GM21390 (cell line): ENCODE measurements at regions not wholly inside any gene's neighbourhood (a gene's known extent, or its start where the extent isn't known, plus 50 kb on each side); places are given as distances from the start of the nearest gene placed in this dataset.
A peak's percentile ranks its signal among the peaks of the same experiment; 100 is the strongest.

Experiments used
- ATAC-seq: cut with Tn5 transposase; IDR thresholded peaks from one replicate; pipeline ENCODE4 v1.9.1; 2021; ENCODE audit not compliant: unreplicated experiment

DNA sequence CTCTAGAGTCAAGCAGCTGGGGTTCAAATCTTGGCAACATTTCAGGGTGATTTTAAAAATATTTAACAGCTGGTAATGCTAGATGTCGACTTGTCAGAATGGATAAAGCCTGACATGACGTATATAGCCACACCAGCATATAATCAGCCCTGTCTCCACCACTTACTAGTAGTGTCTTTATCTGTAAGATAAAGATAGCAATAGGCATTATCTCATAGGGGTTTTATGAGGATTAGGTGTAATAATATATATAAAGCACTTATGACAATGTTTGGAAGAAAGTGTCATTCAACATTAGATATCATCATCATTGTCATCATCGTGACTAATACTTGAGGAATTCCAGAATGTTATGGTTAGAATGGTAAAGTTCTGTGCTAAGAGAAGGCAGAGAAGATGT is 369.0 kb upstream of the CWC22 start:
- no peak for ATAC-seq

DNA sequence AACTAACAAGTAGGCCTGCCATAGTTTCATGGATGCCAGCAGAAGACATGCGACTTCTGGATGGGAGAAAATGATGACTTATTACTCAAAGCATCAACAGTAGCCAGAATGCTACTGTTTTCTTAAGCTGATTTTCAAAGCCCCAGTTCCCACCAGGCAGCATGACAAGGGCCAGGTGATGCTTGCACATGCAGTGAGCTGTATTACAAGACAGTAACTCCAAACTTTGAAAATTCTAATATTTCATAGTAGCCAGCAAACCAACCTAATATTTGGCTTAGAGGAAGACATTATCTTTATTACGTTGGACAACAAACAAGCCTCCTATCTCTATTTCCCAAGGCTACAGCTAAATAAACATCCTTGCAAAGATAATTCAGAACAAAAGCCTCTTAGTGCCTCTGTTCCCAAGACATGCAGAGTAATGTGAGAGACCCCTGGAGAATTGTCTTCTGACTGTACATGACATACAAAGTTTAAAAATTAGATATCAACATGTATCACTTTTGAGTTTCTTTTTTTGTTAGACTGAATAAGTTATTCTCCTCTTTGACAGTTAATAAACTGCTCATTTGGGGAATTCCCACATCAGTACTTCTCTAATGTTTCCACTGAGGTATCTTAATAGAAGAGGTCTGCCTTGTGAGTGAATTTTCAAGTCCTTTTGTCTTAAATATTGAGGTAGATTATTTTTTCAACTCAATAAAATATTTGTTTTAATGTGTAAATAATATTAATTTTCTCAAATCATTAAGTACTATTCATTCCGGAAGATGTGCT is 367.6 kb upstream of the CWC22 start:
- ATAC-seq, result no peak

DNA sequence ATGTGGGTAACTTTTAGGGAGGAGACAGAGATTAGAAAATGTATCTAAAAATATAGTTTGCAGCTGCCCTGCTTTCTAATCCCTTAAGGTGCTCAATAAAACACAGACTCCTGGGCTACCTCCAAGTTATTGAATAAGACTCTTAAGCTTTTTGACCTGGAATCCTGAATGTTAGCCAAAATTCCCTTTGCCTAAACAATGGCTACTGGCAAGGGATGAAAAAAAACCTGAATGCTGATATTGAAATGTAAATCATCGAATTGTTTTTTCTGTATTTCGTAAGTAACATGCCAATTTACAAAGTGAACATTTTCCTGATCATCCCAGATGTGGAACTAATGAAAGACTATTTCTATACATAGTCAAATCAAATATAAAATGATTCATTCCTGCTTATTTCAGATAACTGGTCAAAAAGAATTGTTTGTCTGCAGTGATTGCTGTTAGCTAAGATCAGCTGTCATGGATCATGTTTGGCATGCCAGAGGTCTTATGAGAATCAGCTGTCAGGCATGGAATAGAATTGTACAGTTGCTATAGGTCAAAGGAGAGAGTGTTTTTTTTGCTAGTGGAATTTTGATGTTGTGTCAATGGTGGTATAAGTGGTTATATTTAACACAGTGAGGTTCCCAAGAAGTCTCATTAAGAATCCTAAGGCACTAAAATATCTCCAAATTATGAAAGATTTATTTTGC is 363.6 kb upstream of the CWC22 start:
- ATAC-seq, result no peak

DNA sequence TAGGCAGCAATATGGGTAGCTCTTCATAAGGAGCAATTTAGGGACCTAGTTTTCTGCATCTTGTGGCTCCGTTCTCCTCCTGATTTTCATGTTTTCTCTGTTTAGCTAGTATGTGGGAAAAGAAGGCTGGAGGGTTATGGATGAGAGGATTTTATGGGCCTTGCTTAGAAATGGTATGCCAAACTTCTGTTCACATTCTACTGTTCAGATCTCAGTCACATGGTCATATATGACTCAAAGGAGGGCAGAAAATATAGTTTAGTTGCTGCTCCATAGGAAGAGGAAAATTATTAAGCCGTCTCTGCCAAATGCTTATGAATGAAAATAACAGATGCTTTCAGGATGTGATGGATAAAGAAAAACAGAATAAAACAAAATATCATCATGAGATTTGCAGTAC is 361.8 kb upstream of the CWC22 start:
- ATAC-seq, result no peak

DNA sequence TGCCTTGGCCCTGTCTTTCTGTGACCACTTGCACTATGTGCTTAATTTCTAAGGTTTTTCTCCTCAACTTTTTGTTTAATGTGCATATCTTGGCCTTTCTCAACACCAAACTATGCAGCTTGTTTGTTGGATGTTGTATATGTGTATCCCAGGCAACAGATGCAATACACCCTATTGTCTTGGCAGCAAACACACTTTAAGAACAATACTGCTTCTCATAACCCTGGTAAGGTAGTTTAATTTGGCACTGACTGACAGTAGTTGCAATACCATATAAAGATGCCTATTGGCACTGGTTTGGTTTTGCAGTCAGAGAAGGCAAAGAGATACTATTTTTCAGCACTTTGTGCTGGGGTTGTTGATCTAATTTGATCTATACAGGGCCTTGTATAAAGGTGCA is 360.7 kb upstream of the CWC22 start:
- ATAC-seq, result no peak

DNA sequence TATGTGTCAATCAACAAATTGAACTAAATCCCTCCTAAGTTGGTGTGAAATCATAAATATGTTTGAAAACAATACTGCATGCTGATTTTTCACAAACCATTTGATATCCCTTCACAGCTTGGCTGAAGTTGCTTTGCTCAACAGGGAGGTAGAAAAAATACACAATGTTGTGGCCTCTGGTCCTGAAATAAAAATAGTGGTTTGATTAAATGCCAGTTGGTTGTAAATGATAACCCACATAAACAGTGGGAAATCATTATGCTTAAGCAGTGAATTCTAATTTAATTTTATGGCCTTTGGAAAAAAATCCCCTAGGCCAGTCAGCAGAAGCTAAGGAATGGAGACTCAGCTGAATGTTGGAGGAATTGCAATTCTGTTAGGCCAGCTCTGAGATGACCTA is 359.4 kb upstream of the CWC22 start:
- ATAC-seq, result no peak

DNA sequence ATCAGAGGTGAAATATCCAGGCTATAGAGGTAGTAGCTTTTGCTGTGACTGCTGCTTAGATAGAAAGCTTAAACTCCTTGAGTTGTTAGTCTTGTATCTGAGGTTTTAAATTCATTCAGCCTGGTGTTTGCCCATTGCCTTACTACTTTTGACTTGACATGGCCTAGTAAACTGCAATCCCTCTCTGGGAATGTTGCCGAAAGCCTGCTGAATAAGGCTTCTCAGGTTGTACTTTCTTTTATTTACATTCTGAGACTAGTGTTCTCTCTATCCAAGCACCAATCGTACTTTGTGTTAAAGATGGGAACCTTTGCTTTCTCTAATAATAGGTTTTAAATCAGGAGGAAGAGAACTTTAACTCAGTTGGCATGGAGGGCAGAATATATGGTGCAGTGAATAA is 357.6 kb upstream of the CWC22 start:
- ATAC-seq, result no peak

DNA sequence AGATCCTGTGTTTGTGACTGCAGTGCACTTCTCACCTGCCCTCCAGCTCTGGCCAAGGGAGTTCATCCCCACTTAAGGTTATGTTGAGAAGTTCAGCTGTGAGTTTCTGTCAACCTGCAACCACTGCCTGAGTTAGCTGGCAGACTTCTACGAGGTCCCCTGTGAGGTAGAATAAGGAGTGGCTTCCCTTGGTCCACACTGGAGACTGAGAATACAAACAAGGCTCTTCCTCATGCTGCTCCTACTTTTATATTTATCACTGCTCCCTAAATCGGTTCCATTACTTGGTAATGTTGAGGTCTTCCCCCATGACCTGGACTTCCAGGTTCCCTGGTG is 353.2 kb upstream of the CWC22 start:
- ATAC-seq, result peak; percentile 47

DNA sequence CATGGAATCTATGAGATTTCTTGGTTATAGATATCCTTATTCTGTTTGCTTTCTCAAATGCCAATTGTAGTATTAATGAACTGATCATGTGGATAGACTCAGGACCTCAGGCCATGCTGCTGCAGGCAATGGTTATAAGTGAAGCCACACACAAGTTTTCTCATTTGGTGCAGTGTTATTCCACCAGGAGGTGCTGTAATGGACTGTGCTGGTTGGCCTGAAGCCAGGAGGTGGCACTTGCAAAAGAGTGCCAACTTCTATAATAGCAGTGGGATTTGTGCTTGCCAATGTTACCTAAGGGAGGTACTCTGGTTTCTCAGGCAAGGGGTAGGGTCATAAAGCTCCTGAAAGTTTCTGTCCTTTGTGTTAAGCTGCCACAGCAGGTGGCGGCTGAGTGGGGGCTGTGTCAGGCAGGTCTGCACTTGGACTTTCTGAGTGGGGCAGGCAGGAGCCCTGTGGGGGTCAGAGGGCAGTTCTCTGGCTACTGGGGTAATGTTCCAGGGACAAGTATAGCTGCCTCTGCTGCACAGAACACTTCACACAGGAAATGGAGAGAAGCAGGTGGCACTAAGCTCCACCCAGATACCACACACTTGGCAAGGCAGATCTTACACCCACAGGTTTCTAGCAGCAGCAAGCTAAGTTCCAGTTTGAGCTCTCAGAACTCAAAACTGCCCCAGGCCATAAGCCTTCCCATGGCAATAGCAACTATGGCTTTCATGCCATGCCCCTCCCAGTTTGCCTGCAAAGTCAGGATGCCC is 352.6 kb upstream of the CWC22 start:
- peak; percentile 93 for ATAC-seq

DNA sequence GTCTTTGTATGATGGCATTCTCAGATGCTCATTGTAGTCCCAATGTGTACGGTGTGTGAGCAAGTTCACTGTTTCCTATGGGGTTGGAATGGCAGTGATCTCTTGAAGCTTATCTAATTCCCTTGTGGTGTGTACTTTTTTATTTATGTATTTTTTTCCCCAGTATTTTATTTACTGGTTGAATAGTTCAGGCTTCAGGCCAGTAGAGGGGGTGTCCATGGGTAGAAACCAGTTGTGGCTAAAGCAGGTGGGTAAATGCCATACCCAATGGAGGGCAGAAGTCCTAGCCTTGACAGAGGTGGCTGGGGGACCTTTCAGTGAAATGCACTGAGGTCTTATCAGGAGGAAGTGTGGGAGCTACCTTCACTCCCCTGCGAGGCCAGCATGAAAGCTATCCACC is 351.4 kb upstream of the CWC22 start:
- ATAC-seq, result no peak

DNA sequence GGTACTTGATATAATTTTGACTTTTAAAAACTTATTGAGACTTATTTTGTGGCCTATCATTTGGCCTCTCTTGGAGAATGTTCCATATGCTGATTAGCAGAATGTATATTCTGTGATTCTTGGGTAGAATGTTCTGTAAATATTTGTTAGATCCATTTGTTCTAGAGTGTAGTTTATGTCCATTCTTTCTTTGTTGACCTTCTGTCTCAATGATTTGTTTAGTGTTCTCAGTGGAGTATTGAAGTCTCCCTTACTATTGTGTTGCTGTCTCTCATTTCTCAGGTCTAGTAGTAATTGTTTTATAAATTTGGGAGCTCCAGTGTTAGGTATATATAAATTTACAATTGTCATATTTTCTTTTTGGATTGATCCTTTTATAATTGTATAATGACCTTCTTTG is 349.6 kb upstream of the CWC22 start:
- no peak for ATAC-seq

DNA sequence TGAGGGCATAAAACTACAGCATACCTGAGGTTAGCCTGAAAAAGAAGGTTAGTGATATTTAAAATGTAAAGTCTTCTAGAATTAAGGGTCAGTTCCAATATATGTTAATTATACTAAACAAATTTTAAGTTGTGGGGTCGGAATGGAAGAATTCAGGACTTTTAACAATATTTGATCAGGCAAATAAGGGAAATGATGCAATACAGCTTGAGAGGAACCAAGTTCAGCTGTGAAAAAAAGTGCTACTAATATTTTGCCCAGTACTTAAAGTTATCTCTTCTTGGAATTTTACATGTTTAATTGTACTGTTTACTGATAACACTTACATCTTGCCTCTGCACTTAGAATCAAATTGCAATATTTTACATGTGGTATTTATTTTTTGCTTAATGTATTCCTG is 345.5 kb upstream of the CWC22 start:
- no peak for ATAC-seq

DNA sequence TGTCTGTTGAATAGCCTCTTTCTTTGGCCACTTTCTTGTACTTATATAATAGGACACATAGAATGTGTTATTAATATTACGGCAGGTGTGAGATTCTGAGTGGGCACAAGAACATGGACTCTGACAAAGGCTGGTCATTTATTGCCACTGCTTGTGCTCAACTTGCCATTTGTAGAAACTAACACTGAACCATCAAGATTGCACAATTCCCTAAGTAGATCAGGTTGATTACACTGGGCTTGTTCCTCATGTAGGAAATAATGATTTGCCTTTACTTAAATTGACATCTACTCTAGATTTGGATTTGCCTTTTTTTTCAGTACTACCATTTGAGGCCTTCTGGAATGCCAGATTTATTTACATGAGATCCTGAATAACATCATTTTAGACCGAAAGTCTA is 342.7 kb upstream of the CWC22 start:
- ATAC-seq, result no peak

DNA sequence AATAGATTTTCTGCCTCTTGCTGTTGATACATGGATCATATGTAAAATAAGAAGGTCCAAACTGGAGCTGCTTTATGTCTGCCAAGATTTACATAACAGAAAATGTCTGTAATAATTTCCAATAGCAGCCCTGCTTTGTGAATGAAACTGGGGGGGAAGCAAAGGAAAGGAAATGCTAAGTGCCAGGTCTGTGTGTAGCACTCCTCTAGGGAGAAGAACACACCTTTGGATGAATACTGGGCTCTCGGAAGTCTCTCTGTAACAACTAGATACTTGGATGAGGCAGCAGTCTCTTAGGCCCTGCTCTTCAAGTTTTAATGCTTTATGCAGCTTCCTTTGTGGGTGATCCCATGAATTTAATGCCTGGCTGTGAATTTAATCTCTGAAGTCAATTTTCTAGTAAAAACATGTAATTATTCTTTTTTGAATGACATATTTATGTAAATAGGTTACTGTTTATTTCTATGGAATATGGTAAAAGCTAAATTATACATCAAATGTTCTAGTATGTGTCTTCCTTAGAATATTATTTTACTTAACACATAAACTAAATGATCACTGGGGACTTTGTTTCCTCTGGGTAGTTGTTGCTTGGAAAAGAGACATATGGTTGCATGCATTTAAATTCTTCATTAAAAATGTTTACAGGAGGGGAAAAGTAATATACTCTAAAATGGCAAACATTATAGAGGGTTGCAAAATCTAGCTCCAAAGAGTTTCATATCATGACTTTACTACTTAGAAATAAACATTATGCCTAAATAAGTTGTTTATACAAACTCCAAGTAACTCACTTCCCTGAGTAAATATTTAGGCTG is 336.6 kb upstream of the CWC22 start:
- no peak for ATAC-seq

DNA sequence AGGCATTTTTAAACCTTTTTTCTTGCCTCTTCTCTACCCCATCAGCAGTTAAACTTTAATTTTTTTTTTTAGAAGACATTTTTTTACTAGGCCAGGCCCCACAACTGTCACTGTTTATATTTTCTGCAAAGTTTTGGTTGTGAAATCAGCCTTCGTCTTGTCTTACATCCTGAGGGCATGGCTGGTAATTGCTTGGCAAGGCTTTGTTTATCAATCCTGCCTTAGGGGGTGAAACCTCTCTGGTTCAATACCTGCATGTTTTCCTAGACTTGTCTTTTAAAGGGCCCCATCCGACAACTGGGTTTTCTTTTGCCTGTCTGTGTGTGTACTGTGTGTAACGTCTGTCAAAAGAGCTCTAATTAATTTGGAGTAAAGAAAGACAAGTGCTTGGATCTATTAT is 330.0 kb upstream of the CWC22 start:
- no peak for ATAC-seq

DNA sequence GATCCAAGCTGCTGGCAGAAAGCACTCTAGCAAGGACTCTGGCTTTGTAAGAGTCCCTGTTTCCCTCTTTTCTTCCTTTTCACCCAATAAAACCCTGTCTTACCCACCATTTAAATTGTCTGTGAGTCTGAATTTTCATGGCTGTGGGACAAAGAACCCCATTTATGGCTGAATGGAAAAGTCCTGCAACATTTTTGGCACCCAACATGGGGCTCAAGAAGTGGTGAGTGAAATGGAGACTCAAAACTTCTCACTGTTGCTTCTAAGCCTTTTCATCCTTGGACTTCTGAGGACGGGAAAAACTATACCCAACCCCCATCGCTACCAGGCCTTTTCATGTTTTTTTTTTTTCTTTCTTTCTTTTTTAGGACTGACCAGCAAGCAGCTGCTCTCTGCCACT is 329.5 kb upstream of the CWC22 start:
- ATAC-seq, result no peak

DNA sequence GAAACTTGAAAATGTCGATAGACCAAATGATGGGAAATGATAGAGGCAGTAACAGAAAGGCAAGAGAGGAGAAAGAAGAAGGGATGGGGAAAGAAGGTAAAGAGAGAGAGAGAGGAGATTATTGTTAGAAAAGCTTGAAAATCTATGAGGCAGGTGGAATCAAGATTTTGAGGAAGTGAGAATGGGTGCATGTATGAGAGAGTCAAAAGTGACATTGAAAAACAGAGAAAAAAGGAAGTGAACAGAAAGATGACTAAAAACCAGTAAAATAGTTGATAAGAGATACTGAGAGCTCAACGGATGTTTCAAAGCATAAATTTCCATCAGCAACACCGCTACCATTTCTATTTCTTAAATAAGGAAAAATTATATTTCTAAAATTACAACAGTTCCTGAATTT is 327.4 kb upstream of the CWC22 start:
- ATAC-seq, result peak; percentile 100

DNA sequence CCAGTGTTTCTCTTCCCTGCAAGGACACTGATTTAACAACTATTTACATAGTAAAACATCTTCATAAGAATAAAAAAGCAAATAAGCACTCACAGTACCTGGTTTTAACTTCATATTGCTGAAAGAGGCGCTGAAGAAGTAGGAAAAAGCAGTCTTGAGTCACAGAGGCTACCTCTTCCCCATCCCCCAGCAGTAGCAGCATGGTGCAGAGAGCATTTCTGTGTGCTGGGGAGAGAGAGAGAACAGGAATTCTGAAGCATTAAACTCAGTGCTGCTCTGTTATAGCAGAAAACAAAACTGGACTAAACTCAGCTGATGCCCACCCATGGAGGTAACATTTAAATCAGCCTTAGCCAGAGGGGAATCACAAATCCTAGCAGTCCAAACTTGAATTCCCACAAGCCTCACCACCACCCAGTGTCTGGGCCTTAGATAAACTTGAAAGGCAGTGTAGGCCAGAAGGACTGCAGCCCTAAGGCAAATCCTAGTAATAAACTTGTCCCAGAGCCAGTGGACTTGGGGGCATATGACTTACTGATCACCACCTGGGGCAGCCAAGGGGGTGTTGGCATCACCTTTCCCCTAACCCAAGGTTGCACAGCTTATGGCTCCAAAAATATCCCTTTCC is 321.8 kb upstream of the CWC22 start:
- ATAC-seq, result no peak

DNA sequence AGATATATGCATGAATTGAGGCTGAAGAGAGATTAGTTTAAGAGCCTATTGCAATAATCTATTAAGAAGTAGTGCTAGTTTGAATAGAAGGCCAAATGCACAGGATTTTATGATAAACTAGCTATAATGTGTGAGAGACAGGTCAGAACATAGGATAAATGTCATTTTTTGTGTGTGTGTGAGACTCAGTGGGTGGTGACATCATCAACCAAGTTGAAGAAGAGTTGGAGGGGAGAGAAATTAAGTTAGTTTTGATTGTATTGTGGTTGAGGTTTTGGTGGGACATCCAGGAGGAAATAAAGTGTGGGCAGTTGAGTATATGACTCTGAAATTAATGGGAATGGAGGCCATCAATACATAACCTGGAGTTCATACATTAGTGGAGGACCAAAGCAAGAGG is 320.1 kb upstream of the CWC22 start:
- no peak for ATAC-seq

DNA sequence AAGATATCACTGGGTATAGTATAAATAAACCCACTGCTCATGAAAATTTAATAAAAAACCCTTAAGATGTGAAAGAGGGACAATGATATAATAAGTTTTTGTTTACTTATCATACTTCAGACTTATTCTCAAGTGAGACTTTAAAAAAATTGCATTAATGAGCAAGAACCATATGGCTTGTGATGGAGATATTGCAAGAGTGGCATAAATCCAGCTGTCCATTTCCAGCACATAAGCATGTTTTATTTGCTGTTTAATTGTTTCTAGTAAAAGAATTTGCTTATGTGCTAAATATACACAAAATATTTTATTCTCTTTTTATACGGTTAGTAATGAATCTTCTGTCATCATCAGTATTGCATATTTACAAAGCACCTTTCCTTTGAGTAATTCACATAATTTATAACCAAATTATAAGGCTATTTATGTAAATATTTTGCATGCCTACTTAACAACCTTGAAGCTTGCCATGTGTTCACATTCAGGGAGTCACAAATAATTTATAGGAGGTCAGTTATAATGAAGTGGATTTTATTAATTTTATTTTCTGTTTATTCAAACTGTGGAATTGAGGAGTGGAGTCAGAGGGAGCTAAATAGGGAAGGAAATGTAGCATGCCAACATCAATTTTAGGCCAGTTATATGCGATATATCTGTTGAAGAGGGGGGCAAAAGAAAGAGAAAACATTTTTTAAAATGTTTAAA is 318.5 kb upstream of the CWC22 start:
- no peak for ATAC-seq
